ENCODE measurements at regions not wholly inside any gene's neighbourhood (a gene's known extent, or its start where the extent isn't known, plus 50 kb on each side); places are given as distances from the start of the nearest gene placed in this dataset.

GRCh38 chr15:79157631-79158592, 67.3 kb upstream of the RASGRF1 start:
- TF ChIP-seq EZH2 (IDR thresholded peaks at IDR 0.05; ENCODE audit: borderline replicate concordance) (no peak), CTCF (IDR thresholded peaks at IDR 0.05; ENCODE audit: poor library complexity) (no peak), EZH2phosphoT487 (IDR thresholded peaks at IDR 0.05; ENCODE audit: low read depth, severe bottlenecking, unreplicated experiment) (no peak)

Measured in hepatocyte (in vitro differentiated cells).